Bronchial epithelial cell (primary cell): ENCODE measurements at regions not wholly inside any gene's neighbourhood (a gene's known extent, or its start where the extent isn't known, plus 50 kb on each side); places are given as distances from the start of the nearest gene placed in this dataset.

Source experiments
- DNase-seq: peaks from one replicate; pipeline ENCODE4 v3.0.0-alpha.2; 2010; ENCODE audit warnings: low read depth
- FAIRE-seq: peaks from 2 replicates; lab custom pipeline; 2011; peaks lifted over from hg19 to GRCh38; lab: Jason Lieb, UNC
- H3K27me3 ChIP-seq: 2 replicates; pipeline ENCODE4 v1.5.1; 2011; ENCODE audit warnings: low read length; ENCODE audit not compliant: control insufficient read depth, insufficient read depth
- H3K36me3 ChIP-seq: 2 replicates; pipeline ENCODE4 v1.5.1; 2011; ENCODE audit warnings: low read length; ENCODE audit not compliant: control insufficient read depth, insufficient read depth
- H3K4me3 ChIP-seq: 2 replicates; pipeline ENCODE4 v1.5.1; 2011; ENCODE audit warnings: mild to moderate bottlenecking, low read depth, low read length, control low read depth
- TF ChIP-seq, protein P1 (sequence below): IDR thresholded peaks from 2 replicates; pipeline ENCODE4 v1.5.1; 2011; ENCODE audit warnings: mild to moderate bottlenecking, moderate library complexity, low read length, control low read depth, inconsistent platforms; ENCODE audit not compliant: insufficient read depth, severe bottlenecking

DNA sequence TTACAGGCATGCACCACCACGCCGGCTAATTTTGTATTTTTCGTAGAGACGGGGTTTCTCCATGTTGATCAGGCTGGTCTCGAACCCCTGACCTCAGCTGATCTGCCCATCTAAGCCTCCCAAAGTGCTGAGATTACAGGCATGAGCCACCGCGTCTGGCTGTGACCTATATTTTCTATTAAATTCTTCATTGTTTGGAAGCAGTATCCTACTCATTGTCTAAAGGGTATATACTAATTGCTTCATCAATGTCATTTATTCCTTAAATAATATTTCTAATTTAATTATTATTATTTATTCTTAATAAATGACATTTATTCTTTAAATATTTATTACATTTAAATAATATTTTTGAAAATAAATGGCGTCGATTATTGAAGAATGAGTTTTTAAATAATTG, 817.3 kb upstream of the API5 start:
- FAIRE-seq = no peak
- no peaks in the 10 kb centered on the region for H3K27me3 ChIP-seq
- TF ChIP-seq, protein P1, sequence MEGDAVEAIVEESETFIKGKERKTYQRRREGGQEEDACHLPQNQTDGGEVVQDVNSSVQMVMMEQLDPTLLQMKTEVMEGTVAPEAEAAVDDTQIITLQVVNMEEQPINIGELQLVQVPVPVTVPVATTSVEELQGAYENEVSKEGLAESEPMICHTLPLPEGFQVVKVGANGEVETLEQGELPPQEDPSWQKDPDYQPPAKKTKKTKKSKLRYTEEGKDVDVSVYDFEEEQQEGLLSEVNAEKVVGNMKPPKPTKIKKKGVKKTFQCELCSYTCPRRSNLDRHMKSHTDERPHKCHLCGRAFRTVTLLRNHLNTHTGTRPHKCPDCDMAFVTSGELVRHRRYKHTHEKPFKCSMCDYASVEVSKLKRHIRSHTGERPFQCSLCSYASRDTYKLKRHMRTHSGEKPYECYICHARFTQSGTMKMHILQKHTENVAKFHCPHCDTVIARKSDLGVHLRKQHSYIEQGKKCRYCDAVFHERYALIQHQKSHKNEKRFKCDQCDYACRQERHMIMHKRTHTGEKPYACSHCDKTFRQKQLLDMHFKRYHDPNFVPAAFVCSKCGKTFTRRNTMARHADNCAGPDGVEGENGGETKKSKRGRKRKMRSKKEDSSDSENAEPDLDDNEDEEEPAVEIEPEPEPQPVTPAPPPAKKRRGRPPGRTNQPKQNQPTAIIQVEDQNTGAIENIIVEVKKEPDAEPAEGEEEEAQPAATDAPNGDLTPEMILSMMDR = no peak
- DNase-seq = no peak
- no peaks in the 10 kb centered on the region for H3K36me3 ChIP-seq
- no peak overlapping the region for H3K4me3 ChIP-seq

GRCh38 chr11:42498971-42499370, 812.8 kb upstream of the API5 start:
- Histone ChIP-seq H3K27me3 (no peaks in the 10 kb centered on the region), H3K36me3 (no peaks in the 10 kb centered on the region), H3K4me3 (no peak overlapping the region)
- TF ChIP-seq, protein P1 = no peak
- DNase-seq = no peak
- FAIRE-seq = no peak

DNA sequence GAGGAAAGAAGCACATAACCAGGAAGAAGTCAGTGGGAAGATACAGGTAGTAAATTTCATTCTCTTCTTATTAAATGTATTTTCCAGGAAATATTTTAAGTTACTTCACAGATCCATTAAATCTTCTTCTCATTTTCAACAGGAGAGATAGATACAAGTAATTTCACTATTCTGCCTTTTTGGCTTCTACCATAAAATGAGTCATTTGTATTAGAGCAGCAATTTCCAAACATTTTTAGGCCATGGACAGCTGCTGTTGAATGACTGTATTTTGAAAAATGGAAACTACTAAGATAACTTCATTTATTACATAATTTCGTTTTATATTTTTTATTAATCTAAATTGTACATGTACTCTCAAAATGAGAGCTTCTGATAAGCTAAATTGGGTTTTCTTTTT, 809.6 kb upstream of the API5 start:
- TF ChIP-seq, protein P1 = no peak
- DNase-seq = no peak
- H3K36me3 ChIP-seq = no peaks in the 10 kb centered on the region
- H3K4me3 ChIP-seq = no peak overlapping the region
- no peaks in the 10 kb centered on the region for H3K27me3 ChIP-seq
- FAIRE-seq = no peak

DNA sequence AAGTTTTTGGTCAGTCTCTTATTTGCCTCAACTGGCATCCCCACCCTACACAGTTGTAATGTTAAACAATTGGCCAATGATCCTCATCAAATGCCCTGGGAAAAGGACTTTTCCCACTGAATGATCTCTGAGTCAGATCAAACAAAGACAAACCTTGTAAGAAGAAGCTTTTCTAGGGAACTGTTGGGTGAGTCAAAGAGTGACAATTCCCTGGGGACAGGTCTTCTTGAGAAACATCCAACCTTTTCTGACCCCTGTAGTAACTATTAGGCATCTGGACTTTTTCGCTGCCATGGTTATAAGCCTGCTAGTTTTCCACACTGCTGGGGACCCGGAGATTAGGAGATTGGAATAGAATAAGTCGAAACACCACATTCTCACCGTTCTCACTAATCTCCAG, 789.8 kb upstream of the API5 start:
- H3K27me3 ChIP-seq = no peaks in the 10 kb centered on the region
- DNase-seq (no peak), FAIRE-seq (no peak)
- H3K4me3 ChIP-seq = no peak overlapping the region
- no peaks in the 10 kb centered on the region for H3K36me3 ChIP-seq
- TF ChIP-seq, protein P1 = no peak

DNA sequence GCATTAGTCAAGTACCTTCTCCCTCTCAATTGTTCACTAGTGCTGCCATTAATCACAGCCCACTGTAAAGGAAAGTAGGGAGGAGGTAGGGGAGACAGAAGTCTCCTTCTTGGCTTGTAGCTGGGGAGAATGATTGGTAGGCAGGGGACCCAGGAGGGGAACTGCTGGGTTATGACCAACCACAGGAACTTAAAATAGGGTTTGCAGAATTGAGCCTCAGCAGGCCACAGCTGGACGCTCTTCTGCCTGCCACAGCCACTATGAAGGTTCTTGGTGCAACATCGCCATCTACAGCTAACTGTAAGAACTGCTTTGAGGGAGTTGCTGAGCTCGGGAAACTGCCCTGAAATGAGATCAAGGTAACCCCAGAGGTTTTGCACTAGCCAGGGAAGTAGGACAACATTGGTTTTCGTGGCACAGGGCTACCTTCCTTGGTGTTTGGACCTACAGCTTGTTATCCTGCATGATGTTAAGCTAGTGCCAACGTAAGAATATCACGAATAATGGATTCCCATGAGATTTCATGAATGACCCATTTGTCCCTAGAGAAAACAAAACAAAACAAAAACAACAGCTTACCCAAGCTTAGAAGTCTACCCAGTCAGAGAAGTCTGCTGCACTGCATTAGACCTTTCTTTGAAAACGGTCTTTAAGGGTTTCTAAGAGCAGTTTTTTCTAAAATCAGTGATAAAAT, 787.1 kb upstream of the API5 start:
- no peak for FAIRE-seq
- Histone ChIP-seq H3K36me3 (no peaks in the 10 kb centered on the region), H3K27me3 (no peaks in the 10 kb centered on the region), H3K4me3 (no peak overlapping the region)
- peak; percentile 47 for DNase-seq
- TF ChIP-seq, protein P1 = peak; percentile 91

GRCh38 chr11:42526426-42526825, 785.4 kb upstream of the API5 start:
- DNase-seq (no peak), FAIRE-seq (no peak)
- no peaks in the 10 kb centered on the region for H3K27me3 ChIP-seq
- no peaks in the 10 kb centered on the region for H3K36me3 ChIP-seq
- TF ChIP-seq, protein P1 = no peak
- H3K4me3 ChIP-seq = no peak overlapping the region
